Suprapubic skin (tissue), 4 donors: ENCODE measurements at regions not wholly inside any gene's neighbourhood (a gene's known extent, or its start where the extent isn't known, plus 50 kb on each side); places are given as distances from the start of the nearest gene placed in this dataset.

Source experiments
- DNase-seq, 2 donors: peaks; one replicate each; pipeline ENCODE4 v3.0.0-alpha.2; 2019; ENCODE audit warnings: low spot score in 2 of 2
- H3K27ac ChIP-seq: fragments of 200-600 bp; sonication (generic); one replicate; pipeline ENCODE4 v1.5.1; 2019
- H3K27me3 ChIP-seq: fragments of 200-600 bp; sonication (generic); one replicate; pipeline ENCODE4 v1.5.1; 2019
- H3K36me3 ChIP-seq: fragments of 200-600 bp; sonication (generic); one replicate; pipeline ENCODE4 v1.5.1; 2019
- H3K4me1 ChIP-seq: fragments of 200-600 bp; sonication (generic); one replicate; pipeline ENCODE4 v1.5.1; 2019
- H3K4me3 ChIP-seq: fragments of 200-600 bp; sonication (generic); one replicate; pipeline ENCODE4 v1.5.1; 2019; ENCODE audit warnings: mild to moderate bottlenecking
- H3K9me3 ChIP-seq: fragments of 200-600 bp; sonication (generic); one replicate; pipeline ENCODE4 v1.5.1; 2019
- EP300 ChIP-seq: sonication (generic); formaldehyde crosslinking; IDR thresholded peaks from one replicate; pipeline ENCODE4 v1.6.1; 2017; ENCODE audit warnings: antibody characterized with exemption
- POLR2A ChIP-seq, 2 donors: fragments of 450-650 bp; IDR thresholded peaks; one replicate each; pipeline ENCODE4 v1.6.1; 2017; ENCODE audit warnings: antibody characterized with exemption in 2 of 2, mild to moderate bottlenecking in 2 of 2, moderate library complexity in 2 of 2
- POLR2AphosphoS5 ChIP-seq, 3 donors: sonication (generic); formaldehyde crosslinking; IDR thresholded peaks; one replicate each; pipeline ENCODE4 v1.6.1; 2017; ENCODE audit warnings: antibody characterized with exemption in 3 of 3
- WGBS: methylation state at CpG from one replicate; pipeline ENCODE4 v1.1.5; 2018; 5-methylcytosine and 5-hydroxymethylcytosine counted together
- TF ChIP-seq, protein P1 (sequence below), 2 donors: fragments of 200-600 bp in 1 of 2; fragments of 450-650 bp in 1 of 2; sonication (generic) in 1 of 2; IDR thresholded peaks; one replicate each; pipeline ENCODE4 v1.5.1; 2016 to 2019; ENCODE audit warnings: antibody characterized with exemption in 2 of 2, mild to moderate bottlenecking in 1 of 2, moderate library complexity in 1 of 2

DNA sequence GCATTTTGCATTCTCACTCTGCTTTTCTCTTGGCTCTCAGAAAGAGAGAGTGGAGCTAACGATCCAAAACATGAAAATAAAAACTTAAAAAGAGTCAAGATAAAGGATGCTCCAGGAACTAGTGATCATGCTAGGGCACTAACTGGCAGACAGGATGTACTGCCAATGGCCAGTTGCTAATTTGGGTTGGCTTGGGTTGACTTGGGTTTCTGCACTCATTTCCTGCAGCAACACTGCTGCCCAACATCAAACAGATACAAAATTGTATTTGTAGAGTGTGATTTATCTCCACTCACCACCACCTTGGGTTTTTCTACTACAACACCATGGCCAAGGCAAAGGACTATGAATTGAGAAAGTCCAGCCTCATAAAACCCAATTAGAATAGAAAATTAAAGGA lies 662.3 kb upstream of the PTBP2 start:
- Histone ChIP-seq H3K36me3 (no peaks in the 10 kb centered on the region), H3K27ac (no peak overlapping the region), H3K4me1 (no peaks in the 10 kb centered on the region), H3K27me3 (no peaks in the 10 kb centered on the region), H3K4me3 (no peak overlapping the region), H3K9me3 (no peaks in the 10 kb centered on the region)
- WGBS = 49% methylated on average over 1 of the region's 1 CpG
- no peak for DNase-seq
- TF ChIP-seq, protein P1, sequence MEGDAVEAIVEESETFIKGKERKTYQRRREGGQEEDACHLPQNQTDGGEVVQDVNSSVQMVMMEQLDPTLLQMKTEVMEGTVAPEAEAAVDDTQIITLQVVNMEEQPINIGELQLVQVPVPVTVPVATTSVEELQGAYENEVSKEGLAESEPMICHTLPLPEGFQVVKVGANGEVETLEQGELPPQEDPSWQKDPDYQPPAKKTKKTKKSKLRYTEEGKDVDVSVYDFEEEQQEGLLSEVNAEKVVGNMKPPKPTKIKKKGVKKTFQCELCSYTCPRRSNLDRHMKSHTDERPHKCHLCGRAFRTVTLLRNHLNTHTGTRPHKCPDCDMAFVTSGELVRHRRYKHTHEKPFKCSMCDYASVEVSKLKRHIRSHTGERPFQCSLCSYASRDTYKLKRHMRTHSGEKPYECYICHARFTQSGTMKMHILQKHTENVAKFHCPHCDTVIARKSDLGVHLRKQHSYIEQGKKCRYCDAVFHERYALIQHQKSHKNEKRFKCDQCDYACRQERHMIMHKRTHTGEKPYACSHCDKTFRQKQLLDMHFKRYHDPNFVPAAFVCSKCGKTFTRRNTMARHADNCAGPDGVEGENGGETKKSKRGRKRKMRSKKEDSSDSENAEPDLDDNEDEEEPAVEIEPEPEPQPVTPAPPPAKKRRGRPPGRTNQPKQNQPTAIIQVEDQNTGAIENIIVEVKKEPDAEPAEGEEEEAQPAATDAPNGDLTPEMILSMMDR (IDR thresholded peaks at IDR 0.05) = no peak
- no peak for TF ChIP-seq EP300
- no peak for TF ChIP-seq POLR2AphosphoS5 (IDR thresholded peaks at IDR 0.05)
- TF ChIP-seq POLR2A (IDR thresholded peaks at IDR 0.05) = no peak

DNA sequence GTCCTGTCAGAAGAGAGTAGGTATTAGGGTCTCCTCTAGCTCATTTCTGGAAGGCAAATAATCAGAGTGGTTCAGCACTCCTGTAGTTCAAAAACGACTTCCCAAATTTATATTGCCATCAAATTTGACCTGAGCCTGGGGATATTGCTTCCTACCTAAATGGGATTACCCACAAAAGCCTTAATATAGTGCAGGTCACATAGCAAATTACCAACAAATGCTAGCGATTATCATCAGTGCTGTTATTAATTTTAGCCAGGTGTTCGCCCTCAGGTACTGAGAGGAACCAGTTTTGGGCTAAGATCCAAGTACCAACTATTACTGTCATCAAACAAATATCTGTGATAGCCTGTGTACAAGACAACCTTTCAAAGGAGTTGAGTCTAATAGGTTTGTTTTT lies 661.8 kb upstream of the PTBP2 start:
- H3K27ac ChIP-seq = no peak overlapping the region
- H3K4me3 ChIP-seq = no peak overlapping the region
- 43% methylated on average over 3 of the region's 3 CpGs for WGBS
- TF ChIP-seq POLR2AphosphoS5 (IDR thresholded peaks at IDR 0.05) = no peak
- no peak for TF ChIP-seq POLR2A (IDR thresholded peaks at IDR 0.05)
- TF ChIP-seq EP300 = no peak
- TF ChIP-seq, protein P1 (IDR thresholded peaks at IDR 0.05) = no peak
- no peaks in the 10 kb centered on the region for H3K36me3 ChIP-seq
- H3K4me1 ChIP-seq = no peaks in the 10 kb centered on the region
- no peak for DNase-seq
- no peaks in the 10 kb centered on the region for H3K27me3 ChIP-seq
- no peaks in the 10 kb centered on the region for H3K9me3 ChIP-seq

DNA sequence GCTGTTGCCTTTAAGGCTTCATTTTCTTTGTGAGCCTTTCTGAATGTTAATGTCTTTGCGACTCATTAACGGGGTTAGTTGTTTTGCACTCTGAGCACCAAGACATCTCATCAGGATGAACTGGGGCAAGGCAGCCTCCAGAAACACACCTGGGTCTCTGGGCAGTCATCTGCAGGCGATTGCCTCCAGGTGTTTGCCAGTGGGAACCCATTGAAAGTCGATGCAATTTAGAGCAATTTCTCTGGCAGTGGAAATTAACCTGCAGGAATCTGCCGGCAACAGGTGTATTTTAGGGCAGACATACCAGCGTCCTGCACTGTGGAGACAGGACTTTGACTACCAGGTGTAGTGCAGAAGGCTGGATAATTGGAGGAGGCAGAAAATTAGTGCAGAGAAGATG lies 661.0 kb upstream of the PTBP2 start:
- Histone ChIP-seq H3K4me3 (no peak overlapping the region), H3K4me1 (no peaks in the 10 kb centered on the region), H3K36me3 (no peaks in the 10 kb centered on the region), H3K27me3 (no peaks in the 10 kb centered on the region), H3K27ac (no peak overlapping the region), H3K9me3 (no peaks in the 10 kb centered on the region)
- no peak for TF ChIP-seq POLR2AphosphoS5 (IDR thresholded peaks at IDR 0.05)
- DNase-seq = no peak
- 37% methylated on average over 5 of the region's 6 CpGs for WGBS

DNA sequence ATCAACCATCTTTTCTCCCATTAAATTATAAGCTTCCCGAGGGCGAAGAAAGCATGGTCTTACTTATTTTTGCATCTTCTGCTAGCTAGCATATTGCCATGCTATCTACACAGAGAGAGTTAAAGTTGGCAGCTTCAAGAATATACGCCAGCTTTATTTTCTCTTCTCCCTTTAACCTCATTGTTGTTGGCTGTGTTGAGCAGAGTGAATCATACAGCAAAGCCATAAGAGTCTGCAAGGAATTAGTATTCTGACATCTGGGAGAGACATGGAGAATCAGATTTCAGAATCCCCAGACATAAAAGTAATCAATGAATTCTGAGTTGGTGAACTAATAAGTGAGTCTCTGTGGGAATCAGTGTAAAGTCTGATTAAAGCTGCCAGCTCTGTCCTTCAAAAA lies 649.6 kb upstream of the PTBP2 start:
- Histone ChIP-seq H3K9me3 (no peaks in the 10 kb centered on the region), H3K27ac (no peak overlapping the region), H3K27me3 (no peaks in the 10 kb centered on the region), H3K36me3 (no peaks in the 10 kb centered on the region), H3K4me1 (peaks cover 12% of the 10 kb centered on the region), H3K4me3 (no peak overlapping the region)
- WGBS = 69% methylated on average over 3 of the region's 3 CpGs
- no peak for DNase-seq
- no peak for TF ChIP-seq POLR2A (IDR thresholded peaks at IDR 0.05)
- no peak for TF ChIP-seq EP300
- TF ChIP-seq, protein P1 (IDR thresholded peaks at IDR 0.05) = no peak
- no peak for TF ChIP-seq POLR2AphosphoS5 (IDR thresholded peaks at IDR 0.05)

DNA sequence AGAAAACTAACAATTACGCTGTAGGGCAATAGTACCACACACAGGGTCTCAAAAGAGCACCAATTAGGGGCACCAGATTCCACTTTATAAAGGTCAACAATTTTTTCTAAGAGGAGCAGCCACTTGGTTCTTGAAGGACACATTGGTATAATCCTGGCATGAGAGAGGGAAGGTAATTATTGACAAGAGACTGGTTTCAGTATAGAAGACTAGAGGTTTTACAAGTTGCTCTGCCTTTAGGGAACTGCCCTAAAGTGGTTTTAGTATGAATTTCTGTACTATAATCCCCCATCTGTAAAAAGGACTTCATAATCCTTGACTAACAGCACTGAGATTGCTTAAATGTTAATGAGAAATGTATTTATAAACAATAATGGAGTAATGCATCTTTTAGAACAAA lies 648.5 kb upstream of the PTBP2 start:
- Histone ChIP-seq H3K27ac (no peak overlapping the region), H3K4me3 (no peak overlapping the region), H3K9me3 (no peaks in the 10 kb centered on the region), H3K36me3 (no peaks in the 10 kb centered on the region), H3K27me3 (no peaks in the 10 kb centered on the region), H3K4me1 (peaks cover 12% of the 10 kb centered on the region)
- TF ChIP-seq, protein P1 (IDR thresholded peaks at IDR 0.05) = no peak
- TF ChIP-seq POLR2AphosphoS5 (IDR thresholded peaks at IDR 0.05) (no peak), EP300 (no peak), POLR2A (IDR thresholded peaks at IDR 0.05) (no peak)
- DNase-seq = no peak
- WGBS = 88% methylated on average over 1 of the region's 1 CpG

DNA sequence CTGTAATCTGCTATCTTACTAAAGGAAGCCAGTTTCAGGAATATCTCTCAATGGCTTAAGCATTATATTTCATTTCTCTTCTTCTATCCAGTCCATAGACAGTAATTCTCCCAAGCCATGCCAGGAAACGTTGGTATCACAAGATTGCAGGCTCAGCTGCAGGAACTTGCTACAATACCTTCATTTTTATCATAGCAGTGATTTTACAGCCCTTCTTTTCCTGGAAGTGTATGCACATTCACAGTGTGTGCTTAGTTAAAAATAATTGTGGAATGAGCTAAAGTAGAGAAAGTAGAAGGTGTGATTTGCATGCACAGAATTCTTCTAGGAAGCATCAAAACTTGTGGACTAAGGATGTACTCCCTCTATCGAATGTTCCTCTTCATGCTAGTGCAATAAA lies 647.2 kb upstream of the PTBP2 start:
- TF ChIP-seq POLR2AphosphoS5 (IDR thresholded peaks at IDR 0.05) = no peak
- no peak for TF ChIP-seq POLR2A (IDR thresholded peaks at IDR 0.05)
- TF ChIP-seq EP300 = no peak
- TF ChIP-seq, protein P1 (IDR thresholded peaks at IDR 0.05) = no peak
- no peaks in the 10 kb centered on the region for H3K36me3 ChIP-seq
- H3K27me3 ChIP-seq = no peaks in the 10 kb centered on the region
- no peak overlapping the region for H3K27ac ChIP-seq
- 29% methylated on average over 2 of the region's 2 CpGs for WGBS
- H3K4me3 ChIP-seq = no peak overlapping the region
- H3K4me1 ChIP-seq = peaks cover 12% of the 10 kb centered on the region
- no peak for DNase-seq
- H3K9me3 ChIP-seq = no peaks in the 10 kb centered on the region
